GM06990 (cell line): ENCODE measurements at regions not wholly inside any gene's neighbourhood (a gene's known extent, or its start where the extent isn't known, plus 50 kb on each side); places are given as distances from the start of the nearest gene placed in this dataset.

ENCODE experiments used
- DNase-seq: peaks from one replicate; pipeline ENCODE4 v3.0.0-alpha.2; 2011; ENCODE audit not compliant: insufficient read length; ENCODE audit errors: extremely low read depth
- H3K27me3 ChIP-seq: replicated peaks from 2 replicates; pipeline ENCODE4 v1.6.0; 2011; ENCODE audit warnings: low read length; ENCODE audit not compliant: control insufficient read depth, insufficient read depth
- H3K36me3 ChIP-seq: 2 replicates; pipeline ENCODE4 v1.5.1; 2011; ENCODE audit warnings: low read length; ENCODE audit not compliant: control insufficient read depth, insufficient read depth
- H3K4me3 ChIP-seq: replicated peaks from 2 replicates; pipeline ENCODE4 v1.5.1; 2011; ENCODE audit warnings: low read depth, mild to moderate bottlenecking, control low read depth, low read length
- TF ChIP-seq, protein P1 (sequence below): IDR thresholded peaks from 2 replicates; pipeline ENCODE4 v1.5.1; 2011; ENCODE audit warnings: low read length, control low read depth, mild to moderate bottlenecking, inconsistent platforms; ENCODE audit not compliant: insufficient read depth, poor library complexity, severe bottlenecking

GRCh38 chr13:21980049-21980448 is 309.2 kb downstream of the FGF9 start:
- TF ChIP-seq, protein P1, sequence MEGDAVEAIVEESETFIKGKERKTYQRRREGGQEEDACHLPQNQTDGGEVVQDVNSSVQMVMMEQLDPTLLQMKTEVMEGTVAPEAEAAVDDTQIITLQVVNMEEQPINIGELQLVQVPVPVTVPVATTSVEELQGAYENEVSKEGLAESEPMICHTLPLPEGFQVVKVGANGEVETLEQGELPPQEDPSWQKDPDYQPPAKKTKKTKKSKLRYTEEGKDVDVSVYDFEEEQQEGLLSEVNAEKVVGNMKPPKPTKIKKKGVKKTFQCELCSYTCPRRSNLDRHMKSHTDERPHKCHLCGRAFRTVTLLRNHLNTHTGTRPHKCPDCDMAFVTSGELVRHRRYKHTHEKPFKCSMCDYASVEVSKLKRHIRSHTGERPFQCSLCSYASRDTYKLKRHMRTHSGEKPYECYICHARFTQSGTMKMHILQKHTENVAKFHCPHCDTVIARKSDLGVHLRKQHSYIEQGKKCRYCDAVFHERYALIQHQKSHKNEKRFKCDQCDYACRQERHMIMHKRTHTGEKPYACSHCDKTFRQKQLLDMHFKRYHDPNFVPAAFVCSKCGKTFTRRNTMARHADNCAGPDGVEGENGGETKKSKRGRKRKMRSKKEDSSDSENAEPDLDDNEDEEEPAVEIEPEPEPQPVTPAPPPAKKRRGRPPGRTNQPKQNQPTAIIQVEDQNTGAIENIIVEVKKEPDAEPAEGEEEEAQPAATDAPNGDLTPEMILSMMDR, result no peak
- Histone ChIP-seq H3K36me3 (no peaks in the 10 kb centered on the region), H3K27me3 (no peaks in the 10 kb centered on the region), H3K4me3 (no peak overlapping the region)
- DNase-seq, result no peak

GRCh38 chr13:21984156-21984555 is 313.3 kb downstream of the FGF9 start:
- TF ChIP-seq, protein P1, result no peak
- DNase-seq, result no peak
- Histone ChIP-seq H3K36me3 (no peaks in the 10 kb centered on the region), H3K27me3 (no peaks in the 10 kb centered on the region), H3K4me3 (no peak overlapping the region)

GRCh38 chr13:21986602-21987001 is 315.7 kb downstream of the FGF9 start:
- Histone ChIP-seq H3K27me3 (no peaks in the 10 kb centered on the region), H3K36me3 (no peaks in the 10 kb centered on the region), H3K4me3 (no peak overlapping the region)
- TF ChIP-seq, protein P1, result no peak
- DNase-seq, result no peak

- TF ChIP-seq, protein P1, result no peak
- DNase-seq, result no peak
Observed at GRCh38 chr13:21987793-21988192, 316.9 kb downstream of the FGF9 start.

DNA sequence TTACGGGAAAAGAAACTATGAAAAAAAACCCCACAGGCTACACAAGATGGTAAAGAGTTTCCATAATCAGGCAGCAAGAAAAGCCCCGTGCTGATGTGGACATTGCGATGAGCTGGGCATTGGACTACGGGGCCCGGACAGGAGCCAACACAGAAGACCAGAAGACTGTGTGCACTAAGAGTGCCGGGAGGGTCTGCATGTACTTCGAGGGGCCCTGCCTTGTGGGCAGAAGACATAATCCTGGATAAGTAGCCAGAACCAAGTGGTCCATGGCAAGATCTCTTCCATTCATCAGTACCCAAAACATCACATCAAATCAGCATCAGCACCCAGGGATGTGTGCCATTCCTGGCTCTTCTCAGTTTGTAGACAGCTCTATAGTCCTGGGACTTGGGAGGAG is 317.8 kb downstream of the FGF9 start:
- Histone ChIP-seq H3K36me3 (no peaks in the 10 kb centered on the region), H3K27me3 (no peaks in the 10 kb centered on the region), H3K4me3 (no peak overlapping the region)
- TF ChIP-seq, protein P1, result no peak
- DNase-seq, result no peak

More at GRCh38 chr13:21987793-21988192, 316.9 kb downstream of the FGF9 start:
- H3K4me3 ChIP-seq, result no peak overlapping the region
- H3K36me3 ChIP-seq, result no peaks in the 10 kb centered on the region
- H3K27me3 ChIP-seq, result no peaks in the 10 kb centered on the region

DNA sequence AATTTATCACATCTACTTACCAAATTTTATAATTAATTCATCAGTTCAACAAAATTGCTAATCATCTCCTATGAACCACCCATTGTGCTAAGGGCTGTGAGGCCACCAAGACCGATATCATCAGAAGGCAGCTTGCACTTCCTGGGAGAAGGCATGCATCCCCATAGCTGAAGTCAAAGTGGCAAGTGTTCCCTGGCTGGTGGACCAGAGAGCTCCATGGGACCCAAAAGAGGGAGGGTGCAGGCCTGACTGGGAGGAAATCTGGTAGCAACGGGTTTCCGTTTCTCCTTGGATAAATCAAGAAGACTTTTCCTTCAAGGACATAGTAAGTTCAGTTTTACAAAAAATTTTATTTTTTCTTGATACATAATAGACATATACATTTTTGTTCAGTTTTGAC is 325.2 kb downstream of the FGF9 start:
- Histone ChIP-seq H3K36me3 (no peaks in the 10 kb centered on the region), H3K4me3 (no peak overlapping the region), H3K27me3 (no peaks in the 10 kb centered on the region)
- DNase-seq, result no peak
- TF ChIP-seq, protein P1, result no peak
